ENCODE measurements at regions not wholly inside any gene's neighbourhood (a gene's known extent, or its start where the extent isn't known, plus 50 kb on each side); places are given as distances from the start of the nearest gene placed in this dataset.

DNA sequence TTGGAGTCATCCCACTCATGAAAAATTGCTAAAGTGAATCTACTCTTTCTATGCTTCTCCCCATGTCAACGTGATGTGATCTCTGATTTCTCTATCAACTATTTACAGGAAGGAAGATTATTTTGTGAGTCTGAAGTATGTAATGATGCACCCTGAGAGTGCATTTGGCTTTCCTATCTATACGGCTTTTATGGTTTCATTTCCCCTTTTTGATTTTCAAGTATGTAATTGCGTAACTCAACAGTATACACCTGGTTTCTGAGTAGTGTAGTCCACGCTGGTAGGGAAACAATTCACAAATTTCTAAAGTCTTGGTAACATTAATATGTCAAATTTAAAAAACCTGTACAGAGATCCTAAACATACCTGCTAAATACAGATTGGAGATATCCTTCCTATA is 194.7 kb upstream of the SEMA3A start (continued):
- TF ChIP-seq CHD2 (IDR thresholded peaks at IDR 0.05; ENCODE audit: low read length, partially characterized antibody) (no peak), MEF2A (IDR thresholded peaks at IDR 0.05; ENCODE audit: borderline replicate concordance, low read depth) (no peak)

DNA sequence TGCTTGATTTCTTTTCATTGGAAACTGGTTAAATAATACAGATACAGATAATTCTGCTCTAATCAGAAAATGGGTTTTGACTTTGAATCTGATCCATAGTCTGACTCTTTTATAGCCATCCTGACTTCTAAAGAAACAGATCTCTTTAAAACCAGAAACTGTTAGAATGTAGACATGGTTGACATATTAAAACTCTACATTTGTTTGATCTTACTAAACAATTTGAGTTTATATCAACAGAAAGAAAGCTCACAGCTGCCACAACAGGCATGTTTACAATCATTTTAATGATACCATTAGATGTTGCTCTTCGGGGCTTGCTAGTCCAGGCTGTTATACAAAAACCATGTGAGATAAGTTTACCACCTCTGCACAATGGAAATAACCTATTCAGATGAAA is 193.0 kb upstream of the SEMA3A start:
- no peak overlapping the region for H3K9ac ChIP-seq
- H2AFZ ChIP-seq (ENCODE audit: low read depth): no peak overlapping the region
- H3K9me2 ChIP-seq: no peaks in the 10 kb centered on the region
- H3K27ac ChIP-seq (ENCODE audit: low read depth in 2 of 2, low read length in 1 of 2): no peak overlapping the region
- POLR2A ChIA-PET: no interaction called here
- H3K9me3 ChIP-seq: no peaks in the 10 kb centered on the region
- H3K36me3 ChIP-seq (replicated peaks in 1 of 2; ENCODE audit: control insufficient read depth in 1 of 2, insufficient read depth in 2 of 2, low read length in 1 of 2): no peaks in the 10 kb centered on the region
- H3K4me3 ChIP-seq (ENCODE audit: low read depth in 2 of 2, low read length in 1 of 2): no peak overlapping the region
- H3K79me2 ChIP-seq (ENCODE audit: insufficient read depth): no peaks in the 10 kb centered on the region
- no peak for DNase-seq
- H3K27me3 ChIP-seq (ENCODE audit: insufficient read depth): no peaks in the 10 kb centered on the region
- H4K20me1 ChIP-seq (ENCODE audit: insufficient read depth): no peaks in the 10 kb centered on the region
- H3K4me1 ChIP-seq (ENCODE audit: control insufficient read depth in 1 of 2, insufficient read depth in 2 of 2, low read depth in 1 of 2, low read length in 1 of 2): no peaks in the 10 kb centered on the region; a peak in 1 of 4 replicates
- TF ChIP-seq NFIC (IDR thresholded peaks at IDR 0.05; ENCODE audit: borderline replicate concordance) (no peak), TEAD4 (IDR thresholded peaks at IDR 0.05; ENCODE audit: borderline replicate concordance, insufficient read depth) (no peak), MXI1 (IDR thresholded peaks at IDR 0.05; ENCODE audit: low read depth, low read length) (no peak), SMC3 (IDR thresholded peaks at IDR 0.05; ENCODE audit: low read depth, low read length) (no peak), EZH2phosphoT487 (IDR thresholded peaks at IDR 0.05; ENCODE audit: borderline replicate concordance, low read depth) (no peak), NRF1 (IDR thresholded peaks at IDR 0.05; ENCODE audit: low read depth, low read length) (no peak), RCOR1 (IDR thresholded peaks at IDR 0.05; ENCODE audit: low read length) (no peak; the same call in 1 of the 2 replicates), GABPA (IDR thresholded peaks at IDR 0.05; ENCODE audit: low read depth) (no peak), RAD21 (IDR thresholded peaks at IDR 0.05; ENCODE audit: low read length) (no peak)
- TF ChIP-seq, protein P1, sequence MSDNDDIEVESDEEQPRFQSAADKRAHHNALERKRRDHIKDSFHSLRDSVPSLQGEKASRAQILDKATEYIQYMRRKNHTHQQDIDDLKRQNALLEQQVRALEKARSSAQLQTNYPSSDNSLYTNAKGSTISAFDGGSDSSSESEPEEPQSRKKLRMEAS (IDR thresholded peaks at IDR 0.05; ENCODE audit: low read depth): no peak
- TF ChIP-seq, protein P2, sequence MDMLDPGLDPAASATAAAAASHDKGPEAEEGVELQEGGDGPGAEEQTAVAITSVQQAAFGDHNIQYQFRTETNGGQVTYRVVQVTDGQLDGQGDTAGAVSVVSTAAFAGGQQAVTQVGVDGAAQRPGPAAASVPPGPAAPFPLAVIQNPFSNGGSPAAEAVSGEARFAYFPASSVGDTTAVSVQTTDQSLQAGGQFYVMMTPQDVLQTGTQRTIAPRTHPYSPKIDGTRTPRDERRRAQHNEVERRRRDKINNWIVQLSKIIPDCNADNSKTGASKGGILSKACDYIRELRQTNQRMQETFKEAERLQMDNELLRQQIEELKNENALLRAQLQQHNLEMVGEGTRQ (IDR thresholded peaks at IDR 0.05; ENCODE audit: borderline replicate concordance, low read depth, low read length): no peak
- TF ChIP-seq, protein P3, sequence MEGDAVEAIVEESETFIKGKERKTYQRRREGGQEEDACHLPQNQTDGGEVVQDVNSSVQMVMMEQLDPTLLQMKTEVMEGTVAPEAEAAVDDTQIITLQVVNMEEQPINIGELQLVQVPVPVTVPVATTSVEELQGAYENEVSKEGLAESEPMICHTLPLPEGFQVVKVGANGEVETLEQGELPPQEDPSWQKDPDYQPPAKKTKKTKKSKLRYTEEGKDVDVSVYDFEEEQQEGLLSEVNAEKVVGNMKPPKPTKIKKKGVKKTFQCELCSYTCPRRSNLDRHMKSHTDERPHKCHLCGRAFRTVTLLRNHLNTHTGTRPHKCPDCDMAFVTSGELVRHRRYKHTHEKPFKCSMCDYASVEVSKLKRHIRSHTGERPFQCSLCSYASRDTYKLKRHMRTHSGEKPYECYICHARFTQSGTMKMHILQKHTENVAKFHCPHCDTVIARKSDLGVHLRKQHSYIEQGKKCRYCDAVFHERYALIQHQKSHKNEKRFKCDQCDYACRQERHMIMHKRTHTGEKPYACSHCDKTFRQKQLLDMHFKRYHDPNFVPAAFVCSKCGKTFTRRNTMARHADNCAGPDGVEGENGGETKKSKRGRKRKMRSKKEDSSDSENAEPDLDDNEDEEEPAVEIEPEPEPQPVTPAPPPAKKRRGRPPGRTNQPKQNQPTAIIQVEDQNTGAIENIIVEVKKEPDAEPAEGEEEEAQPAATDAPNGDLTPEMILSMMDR (IDR thresholded peaks at IDR 0.05): no peak
- TF ChIP-seq, protein P4, sequence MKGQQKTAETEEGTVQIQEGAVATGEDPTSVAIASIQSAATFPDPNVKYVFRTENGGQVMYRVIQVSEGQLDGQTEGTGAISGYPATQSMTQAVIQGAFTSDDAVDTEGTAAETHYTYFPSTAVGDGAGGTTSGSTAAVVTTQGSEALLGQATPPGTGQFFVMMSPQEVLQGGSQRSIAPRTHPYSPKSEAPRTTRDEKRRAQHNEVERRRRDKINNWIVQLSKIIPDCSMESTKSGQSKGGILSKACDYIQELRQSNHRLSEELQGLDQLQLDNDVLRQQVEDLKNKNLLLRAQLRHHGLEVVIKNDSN (IDR thresholded peaks at IDR 0.05; ENCODE audit: borderline replicate concordance, low read depth): no peak
- TF ChIP-seq, protein P5, sequence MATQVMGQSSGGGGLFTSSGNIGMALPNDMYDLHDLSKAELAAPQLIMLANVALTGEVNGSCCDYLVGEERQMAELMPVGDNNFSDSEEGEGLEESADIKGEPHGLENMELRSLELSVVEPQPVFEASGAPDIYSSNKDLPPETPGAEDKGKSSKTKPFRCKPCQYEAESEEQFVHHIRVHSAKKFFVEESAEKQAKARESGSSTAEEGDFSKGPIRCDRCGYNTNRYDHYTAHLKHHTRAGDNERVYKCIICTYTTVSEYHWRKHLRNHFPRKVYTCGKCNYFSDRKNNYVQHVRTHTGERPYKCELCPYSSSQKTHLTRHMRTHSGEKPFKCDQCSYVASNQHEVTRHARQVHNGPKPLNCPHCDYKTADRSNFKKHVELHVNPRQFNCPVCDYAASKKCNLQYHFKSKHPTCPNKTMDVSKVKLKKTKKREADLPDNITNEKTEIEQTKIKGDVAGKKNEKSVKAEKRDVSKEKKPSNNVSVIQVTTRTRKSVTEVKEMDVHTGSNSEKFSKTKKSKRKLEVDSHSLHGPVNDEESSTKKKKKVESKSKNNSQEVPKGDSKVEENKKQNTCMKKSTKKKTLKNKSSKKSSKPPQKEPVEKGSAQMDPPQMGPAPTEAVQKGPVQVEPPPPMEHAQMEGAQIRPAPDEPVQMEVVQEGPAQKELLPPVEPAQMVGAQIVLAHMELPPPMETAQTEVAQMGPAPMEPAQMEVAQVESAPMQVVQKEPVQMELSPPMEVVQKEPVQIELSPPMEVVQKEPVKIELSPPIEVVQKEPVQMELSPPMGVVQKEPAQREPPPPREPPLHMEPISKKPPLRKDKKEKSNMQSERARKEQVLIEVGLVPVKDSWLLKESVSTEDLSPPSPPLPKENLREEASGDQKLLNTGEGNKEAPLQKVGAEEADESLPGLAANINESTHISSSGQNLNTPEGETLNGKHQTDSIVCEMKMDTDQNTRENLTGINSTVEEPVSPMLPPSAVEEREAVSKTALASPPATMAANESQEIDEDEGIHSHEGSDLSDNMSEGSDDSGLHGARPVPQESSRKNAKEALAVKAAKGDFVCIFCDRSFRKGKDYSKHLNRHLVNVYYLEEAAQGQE (IDR thresholded peaks at IDR 0.05; ENCODE audit: low read depth, low read length): no peak
- H3F3A ChIP-seq (replicated peaks; ENCODE audit: insufficient read depth): no peaks in the 10 kb centered on the region
- 83% methylated on average over 1 of the region's 1 CpG for WGBS (ENCODE audit: low lambda C conversion rate)
- H3K4me2 ChIP-seq: no peak overlapping the region
- CTCF ChIA-PET: no interaction called here
